ENCODE measurements at regions not wholly inside any gene's neighbourhood (a gene's known extent, or its start where the extent isn't known, plus 50 kb on each side); places are given as distances from the start of the nearest gene placed in this dataset.
"Not testable (repeated sequence)": the region's sequence is repeated elsewhere in the genome, so short reads cannot be mapped to it uniquely, and the experiment has no call there.

DNA sequence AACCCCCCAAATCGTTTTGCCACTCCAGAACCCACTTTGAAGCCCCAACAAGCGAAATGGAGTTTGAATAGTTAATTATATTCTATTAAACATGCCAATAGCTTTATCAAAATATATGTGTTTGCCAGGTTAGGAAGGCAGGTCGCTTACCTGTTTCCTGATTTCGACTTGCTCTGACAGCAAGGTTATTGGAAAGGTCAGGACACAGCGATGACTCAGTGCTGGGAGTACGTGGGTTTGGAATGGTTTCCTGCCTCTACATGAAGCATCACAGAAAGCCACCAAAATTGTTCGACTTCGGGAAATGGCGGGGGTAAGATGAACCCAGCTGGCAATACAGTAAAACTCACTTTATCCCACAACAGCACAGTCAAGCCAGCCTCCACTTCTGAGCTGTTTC is 135.6 kb upstream of the ABI3BP start:
- Mint-ChIP-seq H3K36me3 (peaks cover 9% of the 10 kb centered on the region), H3K4me1 (peaks cover 7% of the 10 kb centered on the region), H3K27ac (no peak overlapping the region), H3K9me3 (peaks cover 8% of the 10 kb centered on the region), H3K4me3 (no peak overlapping the region), H3K27me3 (peaks cover 11% of the 10 kb centered on the region)
- no peak for ATAC-seq (ENCODE audit: low read depth)
- DNase-seq = no peak
- POLR2A ChIA-PET = no interaction called here

DNA sequence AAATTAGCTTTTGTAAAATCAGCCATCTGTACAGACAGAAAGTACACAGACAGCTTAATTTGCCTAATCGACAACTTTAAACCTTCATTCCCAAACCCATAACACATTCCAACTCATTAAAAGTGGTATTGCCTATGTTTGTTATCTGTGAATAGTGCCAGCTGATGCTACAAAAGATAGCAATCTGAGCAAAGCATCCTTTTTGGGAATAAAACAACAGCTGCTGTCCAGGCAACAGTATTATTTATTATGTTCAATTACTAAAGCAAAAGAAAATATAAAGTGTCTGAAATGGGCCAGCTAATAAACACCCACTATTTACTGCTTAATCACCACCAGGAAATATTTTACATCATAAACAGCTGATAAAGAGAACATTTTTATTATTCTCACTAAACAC is 134.8 kb upstream of the ABI3BP start:
- ATAC-seq (ENCODE audit: low read depth) (no peak), DNase-seq (no peak)
- no peaks in the 10 kb centered on the region for H3K4me1 Mint-ChIP-seq
- peaks cover 2% of the 10 kb centered on the region for H3K36me3 Mint-ChIP-seq
- POLR2A ChIA-PET = no interaction called here
- no peak overlapping the region for H3K4me3 Mint-ChIP-seq
- H3K27me3 Mint-ChIP-seq = peaks cover 11% of the 10 kb centered on the region
- H3K27ac Mint-ChIP-seq = no peak overlapping the region
- H3K9me3 Mint-ChIP-seq = peaks cover 3% of the 10 kb centered on the region

DNA sequence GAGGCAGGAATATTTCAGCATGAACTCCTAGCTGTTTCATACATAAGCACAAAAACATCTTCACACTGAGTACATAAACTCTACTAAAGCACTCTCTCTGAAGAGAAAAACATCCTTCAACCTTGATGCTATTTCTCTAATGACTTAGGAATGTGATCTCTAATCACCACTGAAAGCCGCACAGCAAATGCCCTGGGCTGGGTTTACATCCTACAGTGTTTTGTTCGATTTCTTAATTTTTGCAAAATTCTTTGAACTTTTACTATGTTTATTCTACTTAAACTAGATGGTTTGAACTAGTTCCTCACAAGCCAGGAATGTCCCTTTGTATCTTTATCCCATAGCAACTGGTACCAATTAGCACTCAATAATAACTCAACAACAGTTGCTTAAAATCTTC is 130.9 kb upstream of the ABI3BP start:
- DNase-seq = no peak
- no peak for ATAC-seq (ENCODE audit: low read depth)
- Mint-ChIP-seq H3K36me3 (no peaks in the 10 kb centered on the region), H3K4me3 (no peak overlapping the region), H3K4me1 (no peaks in the 10 kb centered on the region), H3K27ac (no peak overlapping the region), H3K9me3 (no peaks in the 10 kb centered on the region), H3K27me3 (peaks cover 19% of the 10 kb centered on the region)
- POLR2A ChIA-PET = no interaction called here

DNA sequence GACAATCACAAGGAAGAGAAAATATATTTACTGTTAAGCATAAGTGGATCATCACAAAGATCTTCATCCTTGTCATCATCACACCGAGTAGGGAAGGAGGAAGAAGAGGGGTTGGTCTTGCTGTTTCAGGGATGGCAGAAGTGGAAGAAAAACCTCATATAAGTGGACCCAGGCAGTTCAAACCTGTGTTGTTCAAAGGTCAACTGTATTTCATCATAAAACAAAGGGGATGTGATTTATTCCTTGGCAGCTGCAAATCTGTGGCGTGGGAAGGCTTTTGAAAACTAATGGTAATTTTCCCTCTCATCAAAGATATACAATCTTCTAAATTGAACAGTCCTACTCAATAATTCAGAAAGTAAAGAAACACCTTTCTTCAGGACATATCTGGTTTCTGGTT is 129.9 kb upstream of the ABI3BP start:
- no peak overlapping the region for H3K4me3 Mint-ChIP-seq
- peaks cover 20% of the 10 kb centered on the region for H3K27me3 Mint-ChIP-seq
- no peak for ATAC-seq (ENCODE audit: low read depth)
- no peak overlapping the region for H3K27ac Mint-ChIP-seq
- H3K9me3 Mint-ChIP-seq = no peaks in the 10 kb centered on the region
- H3K4me1 Mint-ChIP-seq = no peaks in the 10 kb centered on the region
- no peak for DNase-seq
- POLR2A ChIA-PET = no interaction called here
- no peaks in the 10 kb centered on the region for H3K36me3 Mint-ChIP-seq

DNA sequence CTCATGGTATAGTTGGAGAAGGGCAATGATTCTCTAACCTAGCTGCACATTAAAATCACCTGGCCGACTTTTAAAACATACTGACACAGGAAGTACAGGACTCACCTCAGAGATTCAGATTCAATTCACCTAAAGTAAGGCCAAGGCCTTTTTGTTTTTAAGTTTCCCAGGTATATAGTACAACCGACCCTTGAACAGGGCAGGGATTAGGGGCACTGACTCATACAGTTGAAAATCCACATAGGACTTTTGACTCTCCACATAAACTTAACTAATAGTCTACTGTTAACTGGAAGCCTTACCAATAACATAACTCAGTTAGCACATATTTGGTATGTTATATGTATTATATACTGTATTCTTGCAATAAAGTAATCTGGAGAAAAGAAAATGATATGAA is 129.5 kb upstream of the ABI3BP start:
- POLR2A ChIA-PET = no interaction called here
- Mint-ChIP-seq H3K9me3 (no peaks in the 10 kb centered on the region), H3K27ac (no peak overlapping the region), H3K27me3 (peaks cover 23% of the 10 kb centered on the region), H3K4me1 (no peaks in the 10 kb centered on the region), H3K36me3 (no peaks in the 10 kb centered on the region), H3K4me3 (no peak overlapping the region)
- ATAC-seq (ENCODE audit: low read depth) (no peak), DNase-seq (no peak)

DNA sequence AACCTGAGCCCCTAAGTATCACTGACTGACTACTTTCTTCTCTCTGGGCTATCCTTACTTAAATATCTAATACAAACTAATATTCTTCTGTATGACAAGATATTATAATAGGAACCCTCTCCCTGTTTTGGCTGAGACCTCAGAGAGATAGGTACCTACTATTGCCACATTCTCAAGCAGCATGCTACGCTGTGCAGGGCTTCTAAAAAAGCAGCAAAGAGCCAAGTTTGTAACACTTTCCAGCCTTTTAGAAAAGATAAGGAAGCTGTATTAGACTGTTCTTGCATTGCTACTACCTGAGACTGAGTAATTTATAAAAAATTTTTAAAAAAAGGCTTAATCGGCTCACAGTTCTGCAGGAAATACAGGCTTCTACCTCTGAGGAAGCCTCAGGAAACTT is 126.8 kb upstream of the ABI3BP start:
- no peak for ATAC-seq (ENCODE audit: low read depth)
- Mint-ChIP-seq H3K9me3 (no peaks in the 10 kb centered on the region), H3K27ac (no peak overlapping the region), H3K4me1 (no peaks in the 10 kb centered on the region), H3K27me3 (peaks cover 13% of the 10 kb centered on the region), H3K36me3 (no peaks in the 10 kb centered on the region), H3K4me3 (no peak overlapping the region)
- no peak for DNase-seq
- POLR2A ChIA-PET = no interaction called here

DNA sequence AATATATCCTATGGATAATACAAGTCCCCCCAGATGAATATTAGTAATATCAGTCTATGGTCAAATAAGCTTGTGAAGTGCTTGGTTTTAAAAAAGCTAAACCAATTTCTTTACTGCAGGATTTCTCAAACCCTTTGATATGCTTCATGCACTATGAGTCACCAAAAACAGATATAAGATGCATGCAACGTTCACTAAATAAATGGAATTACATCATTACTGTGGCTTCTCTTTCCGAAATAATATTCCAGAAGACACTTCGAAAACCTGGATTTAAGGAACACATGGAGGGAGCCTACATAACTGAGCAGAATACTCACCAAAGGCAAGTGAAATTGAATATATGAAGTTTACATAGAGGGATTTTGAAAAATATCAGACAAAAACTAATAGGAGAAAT is 126.3 kb upstream of the ABI3BP start:
- Mint-ChIP-seq H3K27ac (no peak overlapping the region), H3K27me3 (peaks cover 12% of the 10 kb centered on the region), H3K4me1 (no peaks in the 10 kb centered on the region), H3K9me3 (no peaks in the 10 kb centered on the region), H3K4me3 (no peak overlapping the region), H3K36me3 (no peaks in the 10 kb centered on the region)
- ATAC-seq (ENCODE audit: low read depth) (no peak), DNase-seq (no peak)
- POLR2A ChIA-PET = no interaction called here

DNA sequence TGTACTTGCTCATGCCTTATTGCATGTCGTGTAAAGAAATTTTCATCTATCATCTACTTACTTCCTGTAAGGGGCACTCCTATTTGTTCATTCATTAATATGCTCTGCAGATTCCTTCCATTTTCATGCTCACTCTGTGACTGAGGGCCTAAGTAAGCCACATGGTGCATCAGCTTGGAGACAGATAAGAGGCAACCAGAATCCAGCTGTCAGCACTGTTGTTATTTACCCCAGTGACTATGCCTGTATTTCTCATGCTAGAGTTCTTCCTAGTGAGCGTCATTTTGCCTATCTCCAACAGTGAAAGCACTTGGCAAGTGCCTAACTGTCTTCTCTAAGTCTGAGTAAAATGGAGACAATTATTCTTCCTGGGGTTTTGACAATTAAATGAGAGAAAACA is 124.8 kb upstream of the ABI3BP start:
- no peaks in the 10 kb centered on the region for H3K9me3 Mint-ChIP-seq

DNA sequence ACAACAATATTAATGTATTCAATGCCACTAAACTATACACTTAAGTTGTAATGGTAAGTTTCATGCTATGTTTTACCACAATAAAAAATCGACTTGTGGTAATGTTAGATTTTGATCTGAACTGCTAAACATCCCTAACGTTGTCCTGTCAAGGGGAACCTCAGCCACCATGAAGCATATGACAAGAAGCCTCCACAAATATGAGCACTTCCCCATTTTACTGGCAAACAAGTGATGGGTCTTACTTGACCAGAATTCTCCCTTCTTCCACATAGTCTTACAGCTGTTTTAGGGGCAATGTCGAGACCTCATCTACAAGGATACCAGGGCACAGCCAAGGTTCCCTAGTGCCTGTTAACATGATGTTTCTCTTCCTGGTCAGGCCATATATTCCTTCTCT is 124.2 kb upstream of the ABI3BP start:
- no peaks in the 10 kb centered on the region for H3K4me1 Mint-ChIP-seq
- no peaks in the 10 kb centered on the region for H3K36me3 Mint-ChIP-seq
- H3K4me3 Mint-ChIP-seq = no peak overlapping the region
- H3K27ac Mint-ChIP-seq = no peak overlapping the region
- POLR2A ChIA-PET = no interaction called here
- ATAC-seq (ENCODE audit: low read depth) = no peak
- H3K27me3 Mint-ChIP-seq = peaks cover 12% of the 10 kb centered on the region
- H3K9me3 Mint-ChIP-seq = no peaks in the 10 kb centered on the region
- no peak for DNase-seq

More for the DNA sequence above, 124.8 kb upstream of the ABI3BP start:
- no peaks in the 10 kb centered on the region for H3K4me1 Mint-ChIP-seq
- no peaks in the 10 kb centered on the region for H3K36me3 Mint-ChIP-seq
- no peak overlapping the region for H3K4me3 Mint-ChIP-seq
- POLR2A ChIA-PET = no interaction called here
- DNase-seq = no peak
- H3K27ac Mint-ChIP-seq = no peak overlapping the region
- peaks cover 12% of the 10 kb centered on the region for H3K27me3 Mint-ChIP-seq
- no peak for ATAC-seq (ENCODE audit: low read depth)

DNA sequence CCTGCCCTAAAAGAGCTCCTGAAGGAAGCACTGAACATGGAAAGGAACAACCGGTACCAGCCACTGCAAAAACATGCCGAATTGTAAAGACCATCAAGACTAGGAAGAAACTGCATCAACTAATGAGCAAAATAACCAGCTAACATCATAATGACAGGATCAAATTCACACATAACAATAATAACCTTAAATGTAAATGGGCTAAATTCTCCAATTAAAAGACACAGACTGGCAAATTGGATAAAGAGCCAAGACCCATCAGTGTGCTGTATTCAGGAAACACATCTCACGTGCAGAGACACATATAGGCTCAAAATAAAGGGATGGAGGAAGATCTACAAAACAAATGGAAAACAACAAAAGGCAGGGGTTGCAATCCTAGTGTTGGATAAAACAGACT is 117.1 kb upstream of the ABI3BP start:
- H3K4me3 Mint-ChIP-seq; H3K36me3 Mint-ChIP-seq; H3K4me1 Mint-ChIP-seq; DNase-seq; H3K27me3 Mint-ChIP-seq; H3K27ac Mint-ChIP-seq; ATAC-seq (ENCODE audit: low read depth); POLR2A ChIA-PET: not testable (repeated sequence)
- H3K9me3 Mint-ChIP-seq = peaks cover 14% of the 10 kb centered on the region

DNA sequence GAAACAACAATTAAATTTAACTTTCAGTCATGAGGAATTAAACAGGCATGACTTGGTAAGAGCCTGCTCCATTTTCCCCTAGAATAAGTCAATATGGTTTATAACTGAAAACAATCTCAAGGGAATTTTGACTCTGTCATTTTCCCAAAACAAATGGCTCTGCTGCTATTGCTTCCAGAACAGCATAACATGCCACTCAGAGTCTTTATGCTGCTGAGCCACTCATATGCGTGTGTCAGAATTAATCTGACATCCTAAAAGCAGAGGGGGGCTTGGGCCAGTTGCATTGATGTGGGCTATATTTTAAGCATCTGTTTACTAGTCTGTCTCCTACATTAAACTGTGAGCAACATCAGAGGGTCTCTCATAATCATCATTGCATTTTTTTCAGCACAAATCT is 111.1 kb upstream of the ABI3BP start:
- POLR2A ChIA-PET = no interaction called here

DNA sequence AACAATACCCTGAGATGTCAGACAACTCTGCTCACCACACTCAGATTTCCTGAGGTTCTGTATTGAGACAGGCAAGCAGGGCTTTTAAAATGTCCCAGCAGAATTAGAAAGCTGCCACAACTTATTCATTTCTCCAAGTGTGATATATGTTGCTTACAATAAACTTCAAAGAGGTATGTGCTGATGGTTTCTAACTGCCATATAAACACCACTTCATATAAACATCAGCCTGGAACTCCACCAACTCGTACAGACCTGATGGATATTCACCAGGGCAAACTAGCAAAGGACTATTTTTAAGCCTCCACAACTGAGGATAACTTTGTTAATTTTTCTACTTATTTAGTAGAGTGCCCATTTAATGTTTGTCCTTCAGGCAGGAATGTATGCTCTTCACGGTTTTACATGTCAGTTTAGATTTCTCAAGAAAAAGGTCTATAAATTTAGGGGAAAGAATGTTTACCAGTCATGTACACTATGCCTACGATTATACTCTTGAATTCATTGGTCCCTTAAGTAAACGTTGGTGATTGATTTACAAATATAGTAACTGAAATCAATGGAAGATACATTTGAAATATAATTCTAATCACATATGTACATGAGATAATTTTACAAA is 109.6 kb upstream of the ABI3BP start:
- no peak for DNase-seq
- peaks cover 6% of the 10 kb centered on the region for H3K27me3 Mint-ChIP-seq
- H3K4me1 Mint-ChIP-seq = no peaks in the 10 kb centered on the region
- no peaks in the 10 kb centered on the region for H3K36me3 Mint-ChIP-seq
- H3K4me3 Mint-ChIP-seq = no peak overlapping the region
- POLR2A ChIA-PET = no interaction called here
- no peak for ATAC-seq (ENCODE audit: low read depth)
- no peak overlapping the region for H3K27ac Mint-ChIP-seq
- H3K9me3 Mint-ChIP-seq = no peaks in the 10 kb centered on the region

More for the DNA sequence above, 111.1 kb upstream of the ABI3BP start:
- no peak for DNase-seq
- Mint-ChIP-seq H3K36me3 (no peaks in the 10 kb centered on the region), H3K4me1 (no peaks in the 10 kb centered on the region), H3K27me3 (peaks cover 6% of the 10 kb centered on the region), H3K27ac (no peak overlapping the region), H3K9me3 (no peaks in the 10 kb centered on the region), H3K4me3 (no peak overlapping the region)
- ATAC-seq (ENCODE audit: low read depth) = no peak

DNA sequence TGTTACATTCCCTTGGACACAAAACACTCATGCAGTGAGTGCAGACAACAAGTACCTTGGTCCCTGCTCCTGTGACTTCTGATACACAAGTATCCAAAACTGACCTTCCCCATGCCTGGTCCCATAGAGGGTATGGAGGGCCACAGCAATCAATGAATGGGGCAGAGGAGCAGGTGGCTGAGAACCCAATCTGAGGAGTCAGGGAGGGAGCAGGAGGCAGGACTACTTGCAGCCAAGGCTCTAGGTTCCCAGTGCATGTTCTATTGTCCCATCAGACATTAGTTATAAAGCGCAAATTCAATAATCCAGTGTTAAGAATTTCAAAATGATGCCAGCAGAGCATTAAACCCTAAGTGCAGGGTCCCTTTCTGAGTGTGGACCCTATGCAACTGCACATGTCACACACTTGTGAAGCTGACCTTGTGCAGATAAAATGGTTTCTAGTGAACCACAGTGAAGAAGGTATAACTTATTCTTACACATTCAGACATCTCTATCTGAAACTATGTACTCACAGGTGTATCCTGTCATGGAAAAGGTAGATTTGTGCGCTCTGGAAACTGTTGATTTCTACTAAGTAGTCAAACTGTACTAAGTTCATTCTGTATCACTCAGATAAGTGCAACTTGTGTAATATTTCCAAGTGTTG is 107.3 kb upstream of the ABI3BP start:
- H3K36me3 Mint-ChIP-seq = no peaks in the 10 kb centered on the region
- no peaks in the 10 kb centered on the region for H3K9me3 Mint-ChIP-seq
- H3K27me3 Mint-ChIP-seq = peaks cover 6% of the 10 kb centered on the region

DNA sequence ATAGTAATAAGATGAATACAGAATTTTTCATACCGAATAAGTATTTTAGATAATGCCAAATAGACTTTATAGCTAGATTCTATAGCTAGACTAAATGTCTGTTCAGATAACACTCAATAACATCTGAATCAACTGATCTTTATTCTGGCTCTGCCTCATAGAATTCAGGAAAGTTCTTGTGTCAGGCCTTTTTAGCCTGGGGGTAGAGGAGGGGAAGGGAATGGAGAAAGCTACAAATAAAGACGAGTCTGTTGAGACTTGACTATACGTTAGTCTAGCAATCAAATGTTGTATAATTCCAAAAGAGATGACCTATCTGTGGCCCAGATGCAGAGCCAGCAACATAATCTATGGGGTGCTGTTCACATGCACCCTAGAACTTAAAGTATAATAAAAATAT is 106.6 kb upstream of the ABI3BP start:
- POLR2A ChIA-PET = no interaction called here
- Mint-ChIP-seq H3K4me1 (no peaks in the 10 kb centered on the region), H3K4me3 (no peak overlapping the region), H3K27ac (no peak overlapping the region), H3K27me3 (peaks cover 5% of the 10 kb centered on the region), H3K9me3 (no peaks in the 10 kb centered on the region), H3K36me3 (no peaks in the 10 kb centered on the region)
- DNase-seq (no peak), ATAC-seq (ENCODE audit: low read depth) (no peak)

More for the DNA sequence above, 107.3 kb upstream of the ABI3BP start:
- Mint-ChIP-seq H3K27ac (no peak overlapping the region), H3K4me3 (no peak overlapping the region), H3K4me1 (no peaks in the 10 kb centered on the region)
- DNase-seq (no peak), ATAC-seq (ENCODE audit: low read depth) (no peak)
- POLR2A ChIA-PET = no interaction called here

DNA sequence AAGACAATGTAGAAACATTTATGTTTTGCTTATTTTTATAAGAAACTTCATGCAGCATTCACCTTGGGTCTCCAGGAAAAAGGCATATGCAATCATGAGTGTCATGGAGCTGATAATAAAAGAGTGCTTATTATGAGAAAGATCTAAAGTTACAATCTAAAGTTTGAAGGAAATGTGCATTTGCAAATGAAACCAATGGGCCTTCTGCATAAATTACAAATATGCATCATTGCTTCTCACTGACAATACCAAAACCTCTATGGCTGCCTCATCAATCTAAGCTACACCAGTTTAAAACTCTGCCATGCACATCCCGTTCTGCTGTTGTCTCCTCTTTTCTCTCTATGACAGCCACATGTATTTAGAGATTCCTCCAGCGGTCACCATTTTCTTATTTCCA is 103.2 kb upstream of the ABI3BP start:
- no peaks in the 10 kb centered on the region for H3K9me3 Mint-ChIP-seq
- no peaks in the 10 kb centered on the region for H3K27me3 Mint-ChIP-seq
- no peaks in the 10 kb centered on the region for H3K36me3 Mint-ChIP-seq
- no peak overlapping the region for H3K27ac Mint-ChIP-seq
- H3K4me3 Mint-ChIP-seq = no peak overlapping the region
- POLR2A ChIA-PET = no interaction called here
- no peaks in the 10 kb centered on the region for H3K4me1 Mint-ChIP-seq
- no peak for DNase-seq
- ATAC-seq (ENCODE audit: low read depth) = no peak
